HG02885 (cell line): ENCODE measurements at regions not wholly inside any gene's neighbourhood (a gene's known extent, or its start where the extent isn't known, plus 50 kb on each side); places are given as distances from the start of the nearest gene placed in this dataset.

ENCODE experiments used
- ATAC-seq: cut with Tn5 transposase; IDR thresholded peaks from one replicate; pipeline ENCODE4 v1.9.1; 2021; ENCODE audit warnings: mild to moderate bottlenecking; ENCODE audit not compliant: unreplicated experiment, poor library complexity

- ATAC-seq = no peak
These were observed 317.9 kb upstream of the PCDH7 start for GRCh38 chr4:30402276-30402675.

- no peak for ATAC-seq
These were observed 306.3 kb upstream of the PCDH7 start for GRCh38 chr4:30413915-30414314.

GRCh38 chr4:30416547-30416946 lies 303.6 kb upstream of the PCDH7 start:
- ATAC-seq = no peak

GRCh38 chr4:30427932-30428331 lies 292.2 kb upstream of the PCDH7 start:
- no peak for ATAC-seq

- no peak for ATAC-seq
These were observed 290.1 kb upstream of the PCDH7 start for GRCh38 chr4:30429813-30430761.

- ATAC-seq = no peak
These were observed 285.5 kb upstream of the PCDH7 start for GRCh38 chr4:30434656-30435055.

GRCh38 chr4:30436394-30436793 lies 283.8 kb upstream of the PCDH7 start:
- ATAC-seq = no peak

GRCh38 chr4:30437316-30437715 lies 282.9 kb upstream of the PCDH7 start:
- ATAC-seq = no peak

GRCh38 chr4:30443289-30443688 lies 276.9 kb upstream of the PCDH7 start:
- no peak for ATAC-seq

- ATAC-seq = no peak
These were observed 269.7 kb upstream of the PCDH7 start for GRCh38 chr4:30450474-30450873.

GRCh38 chr4:30454504-30454903 lies 265.7 kb upstream of the PCDH7 start:
- no peak for ATAC-seq

GRCh38 chr4:30456716-30457115 lies 263.5 kb upstream of the PCDH7 start:
- no peak for ATAC-seq

GRCh38 chr4:30460818-30461217 lies 259.4 kb upstream of the PCDH7 start:
- peak; percentile 36 for ATAC-seq

GRCh38 chr4:30461218-30461617 lies 259.0 kb upstream of the PCDH7 start:
- ATAC-seq = peak; percentile 70

- no peak for ATAC-seq
These were observed 257.6 kb upstream of the PCDH7 start for GRCh38 chr4:30462445-30463090.

- ATAC-seq = no peak
These were observed 248.3 kb upstream of the PCDH7 start for GRCh38 chr4:30471861-30472260.

- ATAC-seq = no peak
These were observed 246.9 kb upstream of the PCDH7 start for GRCh38 chr4:30473225-30473624.

- ATAC-seq = no peak
These were observed 224.9 kb upstream of the PCDH7 start for GRCh38 chr4:30495251-30495650.

GRCh38 chr4:30495651-30496310 lies 224.4 kb upstream of the PCDH7 start:
- no peak for ATAC-seq

- ATAC-seq = no peak
These were observed 208.4 kb upstream of the PCDH7 start for GRCh38 chr4:30511751-30512150.

- ATAC-seq = no peak
These were observed 202.0 kb upstream of the PCDH7 start for GRCh38 chr4:30518211-30518610.
